ENCODE measurements at regions not wholly inside any gene's neighbourhood (a gene's known extent, or its start where the extent isn't known, plus 50 kb on each side); places are given as distances from the start of the nearest gene placed in this dataset.

DNA sequence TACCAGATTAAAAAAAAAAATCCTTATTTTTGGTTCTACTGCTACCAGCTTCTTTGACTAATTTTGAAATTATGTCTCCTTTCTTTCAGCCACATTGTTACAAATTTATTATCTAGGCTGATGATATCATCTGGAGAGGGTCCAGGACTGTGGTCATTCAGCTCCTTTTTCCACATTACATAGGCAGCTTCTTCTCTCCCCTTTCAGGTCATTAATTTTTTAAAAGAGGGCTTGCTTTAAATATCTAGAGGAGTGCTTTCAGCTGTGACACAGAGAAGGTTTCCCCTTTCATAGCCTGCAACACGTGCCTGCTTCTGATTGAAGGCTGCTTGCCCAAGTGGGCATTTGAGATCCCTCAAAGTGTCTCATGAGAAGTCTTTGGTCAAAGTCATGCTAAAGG is 155.7 kb upstream of the PAPPA start:
- intact Hi-C loops (cut with DNase I), result no loop called here
- no peak for DNase-seq

DNA sequence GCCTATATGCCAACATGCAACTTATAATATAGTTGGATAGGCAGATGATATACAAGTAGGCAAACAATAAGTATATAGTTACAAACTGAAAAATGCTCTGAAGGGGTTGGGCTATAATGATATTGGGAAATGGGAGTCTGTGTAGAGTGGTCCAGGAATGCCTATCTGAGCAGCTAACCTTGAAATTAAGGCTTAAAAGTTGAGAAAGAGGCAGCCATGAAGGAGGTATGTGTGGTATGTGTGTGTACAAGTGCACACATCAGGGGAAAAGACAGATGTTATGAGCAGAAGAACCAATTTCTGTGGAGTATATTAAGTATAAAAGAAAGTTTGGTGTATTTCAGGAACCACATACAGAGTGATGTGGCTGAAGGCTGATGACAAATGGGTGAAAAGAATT is 154.9 kb upstream of the PAPPA start:
- intact Hi-C loops (cut with DNase I), result no loop called here
- DNase-seq, result no peak

DNA sequence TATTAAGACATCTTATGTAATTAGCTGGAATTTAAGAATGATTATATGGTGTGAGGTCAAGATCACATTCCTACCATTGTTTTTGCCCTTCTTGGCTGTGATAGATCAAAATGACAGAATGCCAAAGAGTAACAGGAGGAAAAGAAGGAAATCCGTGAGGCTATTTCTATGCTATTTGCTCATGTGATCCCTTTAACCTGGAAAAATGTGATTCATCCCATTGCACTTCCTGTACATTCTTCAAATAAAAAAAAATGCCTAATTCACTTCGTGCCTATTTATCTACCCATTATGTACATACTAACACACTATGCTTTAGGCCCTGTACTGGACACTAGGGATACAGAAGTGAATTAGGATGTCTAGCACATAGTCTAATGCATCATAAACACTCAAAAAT is 154.1 kb upstream of the PAPPA start:
- DNase-seq, result no peak
- intact Hi-C loops (cut with DNase I), result no loop called here

DNA sequence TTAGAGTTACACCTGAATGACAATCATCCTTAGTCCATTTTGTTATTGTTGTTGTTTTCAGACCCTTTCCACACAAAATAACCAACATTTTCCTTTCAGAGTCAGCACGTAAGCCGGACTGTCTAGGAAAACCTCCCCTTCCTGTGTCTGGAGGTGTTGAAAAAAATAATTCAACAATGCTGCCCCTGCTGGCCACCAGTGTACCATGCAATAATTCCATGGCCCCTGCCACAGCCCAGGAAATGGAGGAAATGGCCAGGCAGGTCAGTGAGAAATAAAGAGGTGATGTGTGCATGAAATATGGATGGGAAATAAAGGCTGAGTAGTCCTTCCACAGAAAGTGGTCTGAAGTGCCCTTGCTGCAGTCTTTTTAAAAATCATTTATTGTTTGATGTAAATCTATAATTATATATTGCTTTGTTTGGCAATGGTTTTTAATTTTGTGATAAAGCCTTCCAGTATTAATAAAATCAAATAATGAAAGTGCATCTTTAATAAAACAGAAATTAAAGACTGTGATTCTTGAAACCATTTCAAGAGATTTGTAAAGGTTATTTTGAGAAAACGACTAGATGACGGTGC is 152.8 kb upstream of the PAPPA start:
- intact Hi-C loops (cut with DNase I), result no loop called here
- DNase-seq, result peak in 8 of 42 donors; percentile 1 to 43 (median 12)

DNA sequence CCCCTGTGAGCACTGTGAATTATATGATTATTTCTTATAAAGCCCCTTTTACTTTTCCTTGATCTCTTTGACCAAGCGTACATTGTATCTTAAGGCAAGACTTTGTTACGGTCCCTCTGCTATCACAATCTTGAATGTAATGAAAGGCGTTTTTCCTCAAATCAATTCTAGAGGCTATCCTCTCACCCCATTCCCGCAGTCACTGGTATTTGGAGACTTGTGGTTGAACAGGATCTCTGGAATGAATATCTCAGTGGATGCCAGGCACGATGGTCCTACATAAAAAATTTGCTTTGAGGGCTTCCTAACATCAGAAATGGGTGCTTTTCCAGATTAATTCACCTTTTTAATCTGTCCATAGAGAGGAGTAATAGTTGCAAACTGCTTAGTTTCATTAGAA is 151.4 kb upstream of the PAPPA start:
- intact Hi-C loops (cut with DNase I), result no loop called here
- DNase-seq, result no peak

DNA sequence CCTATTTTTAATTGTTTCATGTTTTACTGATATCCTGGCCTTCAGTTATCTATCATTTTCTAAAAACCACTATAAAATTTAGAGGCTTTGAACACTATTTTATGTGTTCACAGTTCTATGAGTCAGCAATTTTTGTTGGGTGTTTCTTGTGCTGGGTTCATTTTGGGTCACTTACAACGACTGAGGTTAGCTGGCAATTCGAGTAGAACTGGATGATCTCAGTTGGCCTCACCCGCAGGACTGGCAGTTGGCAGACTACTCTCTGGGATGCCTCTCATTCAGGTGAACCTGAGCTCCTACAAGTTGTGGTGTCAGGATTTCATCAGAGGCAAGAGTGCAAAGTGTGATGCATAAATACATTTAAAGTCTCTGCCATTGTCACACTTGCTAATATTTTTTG is 151.0 kb upstream of the PAPPA start:
- intact Hi-C loops (cut with DNase I), result no loop called here
- DNase-seq, result no peak

DNA sequence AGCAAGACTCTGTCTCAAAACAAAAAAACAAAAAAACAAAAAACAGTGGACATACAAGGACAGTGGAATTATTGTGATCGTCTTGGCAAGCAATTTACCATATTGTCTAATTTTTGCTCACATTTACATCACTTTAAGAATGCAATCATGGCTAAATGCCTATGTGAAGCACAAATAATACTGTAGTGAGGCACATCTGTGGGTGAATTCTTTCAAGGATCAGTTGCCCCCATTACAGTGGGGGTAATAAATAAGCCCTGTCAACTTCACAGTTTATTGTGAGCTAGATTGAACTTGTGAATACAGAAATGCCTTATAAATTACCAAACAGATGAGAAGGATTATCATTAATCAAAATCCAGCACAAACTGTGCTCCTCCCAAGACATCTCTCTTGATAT is 150.2 kb upstream of the PAPPA start:
- intact Hi-C loops (cut with DNase I), result no loop called here
- DNase-seq, result no peak

DNA sequence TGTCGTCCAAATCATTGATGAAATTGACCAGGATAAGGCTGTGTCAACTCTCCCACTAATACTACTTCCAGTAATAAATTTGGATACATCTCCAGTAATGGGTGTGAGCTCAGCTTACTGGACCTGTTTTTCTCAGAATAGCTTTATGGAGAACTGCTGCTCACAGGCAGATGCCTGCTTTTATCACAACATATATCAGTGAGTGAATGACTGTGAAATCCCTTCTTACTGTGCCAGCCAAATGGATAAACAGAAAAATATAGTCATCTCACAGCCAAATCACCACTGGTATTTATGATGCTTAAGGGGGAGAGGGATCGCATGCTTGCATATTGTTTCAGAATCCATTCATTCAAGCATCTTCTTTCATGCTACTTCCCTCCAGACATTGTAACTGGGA is 148.4 kb upstream of the PAPPA start:
- intact Hi-C loops (cut with DNase I), result no loop called here
- no peak for DNase-seq

DNA sequence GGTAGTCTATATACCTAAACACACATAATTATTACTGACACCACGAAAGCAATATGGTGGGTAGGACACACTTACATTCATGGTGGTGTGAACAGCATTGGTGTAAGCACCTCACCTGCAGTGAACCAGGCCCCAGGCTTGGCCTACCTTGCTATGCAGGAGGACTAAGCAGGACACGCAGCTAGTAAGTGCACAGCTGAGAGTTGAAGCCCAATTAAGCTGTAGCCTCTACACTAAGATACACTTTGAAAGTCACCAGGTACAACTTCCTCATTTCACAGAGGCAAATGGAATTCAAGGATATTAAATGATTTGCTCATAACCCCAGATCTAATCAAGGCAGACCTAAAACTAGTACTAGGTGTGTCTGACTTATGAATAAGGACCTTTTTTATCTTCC is 145.8 kb upstream of the PAPPA start:
- intact Hi-C loops (cut with DNase I), result no loop called here
- DNase-seq, result no peak

DNA sequence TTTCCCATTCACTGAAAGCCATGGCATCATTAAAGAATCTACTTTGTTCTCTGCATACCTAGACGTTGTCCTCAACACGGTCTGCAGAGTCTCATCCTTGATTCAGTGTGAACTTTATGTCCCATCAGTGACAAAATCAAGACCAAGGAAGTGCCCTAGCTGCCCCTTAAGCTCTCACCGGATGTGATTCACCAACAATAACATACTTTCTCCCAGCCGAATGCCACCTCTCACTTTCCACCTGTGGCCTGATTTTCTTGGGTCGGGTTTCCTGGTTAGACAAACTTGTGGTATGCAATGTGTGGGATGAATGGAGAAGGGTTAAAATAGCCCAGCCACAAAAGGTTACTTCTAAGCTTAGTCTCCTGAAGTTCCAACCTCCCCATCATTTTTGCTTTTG is 145.3 kb upstream of the PAPPA start:
- DNase-seq, result no peak
- intact Hi-C loops (cut with DNase I), result no loop called here

DNA sequence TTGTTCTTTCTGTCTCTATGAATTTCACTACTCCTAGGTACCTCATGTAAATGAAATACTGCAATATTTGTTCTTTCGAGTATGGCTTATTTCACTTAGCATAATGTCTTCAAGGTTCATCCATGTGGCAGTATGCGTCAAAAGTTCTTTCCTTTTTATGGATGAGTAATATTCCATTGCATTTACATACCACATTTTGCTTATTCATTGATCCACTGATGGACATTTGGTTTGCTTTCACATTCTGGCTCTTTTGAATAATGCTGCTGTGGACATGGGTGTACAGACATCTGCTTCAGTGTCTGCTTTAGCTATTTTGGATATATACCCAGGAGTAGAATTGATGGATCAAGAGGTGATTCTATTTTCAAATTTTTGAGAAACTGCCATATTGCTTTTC is 144.2 kb upstream of the PAPPA start:
- intact Hi-C loops (cut with DNase I), result no loop called here

DNA sequence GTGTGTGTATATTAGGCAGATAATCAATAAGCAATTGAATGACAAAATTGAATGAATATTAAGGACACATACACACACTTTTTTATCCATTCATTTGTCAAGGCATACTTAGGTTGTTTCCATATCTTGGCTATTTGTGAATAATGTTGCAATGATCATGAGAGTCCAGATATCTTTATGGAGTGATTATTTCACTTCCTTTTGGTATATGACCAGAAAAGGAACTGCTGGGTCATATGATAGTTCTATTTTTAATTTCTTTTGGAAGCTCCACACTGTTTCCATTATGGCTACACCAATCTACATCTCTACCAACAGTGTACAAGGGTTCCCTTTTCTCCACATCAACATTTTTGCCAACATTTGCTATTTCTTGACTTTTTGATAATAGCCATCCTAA is 137.7 kb upstream of the PAPPA start:
- intact Hi-C loops (cut with DNase I), result no loop called here
- no peak for DNase-seq

More for the DNA sequence above, 144.2 kb upstream of the PAPPA start:
- no peak for DNase-seq

DNA sequence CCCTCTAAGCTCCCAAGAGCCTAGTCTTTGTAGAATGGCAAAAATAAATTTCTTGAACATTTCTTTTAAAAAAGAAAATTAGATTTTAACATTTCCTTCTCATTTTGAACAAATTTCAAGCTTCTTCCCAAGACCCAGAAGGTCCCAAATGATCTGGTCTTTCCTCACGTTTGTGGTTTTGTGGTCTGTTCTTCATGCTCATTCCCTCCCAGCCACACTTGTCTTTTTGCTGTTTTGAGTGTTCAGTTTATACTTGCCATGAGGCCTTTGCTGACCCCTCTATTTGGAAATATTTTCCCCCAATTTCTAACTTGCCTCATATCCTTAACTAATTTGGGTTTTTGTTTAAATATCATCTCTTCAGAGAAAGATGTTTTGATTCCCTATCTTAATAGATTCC is 133.4 kb upstream of the PAPPA start:
- intact Hi-C loops (cut with DNase I), result no loop called here

DNA sequence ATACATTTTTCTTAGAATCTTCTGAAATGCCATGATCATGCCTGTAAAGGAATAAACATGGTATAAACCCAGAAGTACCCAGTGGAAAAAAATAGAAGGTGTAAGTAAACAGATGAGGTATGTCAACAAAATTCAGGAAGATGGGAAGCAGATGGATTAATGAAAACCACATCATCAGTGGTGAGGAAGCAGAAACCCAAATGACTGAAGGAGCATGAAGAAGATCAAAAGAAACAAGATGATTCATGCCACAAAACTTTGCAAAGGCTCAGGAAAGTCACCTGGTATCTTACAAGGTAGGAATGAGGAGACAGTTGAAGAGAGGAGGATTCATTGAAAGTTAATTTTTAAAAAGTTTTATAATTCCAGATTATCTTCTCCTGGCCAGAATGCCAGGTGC is 132.8 kb upstream of the PAPPA start:
- intact Hi-C loops (cut with DNase I), result no loop called here

More for the DNA sequence above, 133.4 kb upstream of the PAPPA start:
- DNase-seq, result no peak

DNA sequence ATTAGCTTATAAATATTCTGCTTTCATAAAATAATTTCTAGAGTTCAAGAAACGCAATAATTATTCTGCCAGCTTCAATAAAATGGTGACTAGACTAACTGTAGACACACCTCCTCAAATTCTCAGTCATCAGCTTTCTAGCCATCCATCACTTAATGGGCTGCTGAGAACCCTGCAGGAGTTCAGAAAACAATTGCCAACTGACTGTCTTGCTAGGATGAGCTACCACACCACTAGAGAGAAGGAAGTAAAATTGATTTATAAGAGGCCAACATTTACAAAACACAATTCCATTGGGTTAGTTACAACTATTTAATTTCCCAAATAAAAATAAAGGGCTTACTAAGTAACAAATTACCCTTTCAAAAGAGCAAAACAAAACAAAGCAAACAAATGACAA is 126.5 kb upstream of the PAPPA start:
- no peak for DNase-seq
- intact Hi-C loops (cut with DNase I), result no loop called here

More for the DNA sequence above, 132.8 kb upstream of the PAPPA start:
- DNase-seq, result no peak

DNA sequence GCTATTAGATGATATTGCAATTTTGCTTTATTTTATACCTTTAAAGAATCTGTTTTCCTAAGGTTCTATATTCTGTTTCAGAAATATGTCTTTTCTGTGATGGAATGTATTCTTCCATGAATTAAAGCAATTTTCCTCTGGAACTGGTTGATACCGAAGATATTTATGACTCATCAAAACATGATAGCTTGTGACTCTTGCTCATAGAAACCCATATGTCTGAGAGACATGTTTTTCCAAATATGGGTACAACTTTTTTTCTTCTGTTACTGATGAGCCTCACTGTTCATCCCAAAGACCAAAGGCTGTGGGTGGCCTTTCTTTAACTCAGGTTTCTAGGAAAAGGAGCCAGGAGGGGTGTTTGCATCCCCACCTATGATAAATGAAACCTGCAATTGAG is 126.1 kb upstream of the PAPPA start:
- DNase-seq, result peak in 4 of 42 donors; percentile 3 to 37 (median 12)
- intact Hi-C loops (cut with DNase I), result no loop called here

DNA sequence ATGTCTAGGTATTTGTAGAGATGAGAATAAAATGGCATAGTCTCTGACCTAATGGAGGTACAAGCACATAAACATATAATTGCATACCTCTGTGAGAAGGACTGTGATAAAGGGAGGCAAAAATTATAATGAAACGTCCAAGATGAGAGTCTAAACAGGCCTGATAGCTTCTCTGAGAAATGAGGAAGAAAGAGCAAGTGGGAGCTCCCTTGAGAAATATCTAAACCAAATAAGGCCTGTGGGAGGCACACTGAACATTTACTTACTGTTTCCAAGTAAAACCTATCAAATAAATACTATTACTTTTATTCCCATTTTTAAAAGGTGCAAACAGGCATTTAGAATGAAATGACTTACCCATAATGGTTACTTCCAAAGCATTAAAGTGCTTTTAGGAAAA is 125.6 kb upstream of the PAPPA start:
- DNase-seq, result no peak
- intact Hi-C loops (cut with DNase I), result no loop called here

DNA sequence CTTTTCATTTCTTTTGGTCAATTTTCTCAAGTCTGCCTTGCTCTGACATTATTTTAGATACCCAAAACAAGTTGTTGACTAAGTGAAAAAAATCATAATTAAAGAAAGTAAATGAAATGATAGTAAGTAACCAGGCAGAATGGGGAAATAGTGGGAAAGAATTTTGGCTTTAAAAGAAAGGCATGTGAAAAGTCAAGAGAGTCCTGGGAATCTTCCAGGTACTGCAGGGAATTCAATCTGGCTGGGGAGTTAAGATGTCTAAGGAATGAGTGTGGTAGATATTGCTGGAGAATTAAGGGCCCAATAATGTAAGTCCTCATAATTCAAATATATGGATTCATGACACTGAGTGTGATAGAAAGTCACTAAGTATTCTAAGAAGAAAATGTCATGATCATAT is 123.1 kb upstream of the PAPPA start:
- no peak for DNase-seq
- intact Hi-C loops (cut with DNase I), result no loop called here

DNA sequence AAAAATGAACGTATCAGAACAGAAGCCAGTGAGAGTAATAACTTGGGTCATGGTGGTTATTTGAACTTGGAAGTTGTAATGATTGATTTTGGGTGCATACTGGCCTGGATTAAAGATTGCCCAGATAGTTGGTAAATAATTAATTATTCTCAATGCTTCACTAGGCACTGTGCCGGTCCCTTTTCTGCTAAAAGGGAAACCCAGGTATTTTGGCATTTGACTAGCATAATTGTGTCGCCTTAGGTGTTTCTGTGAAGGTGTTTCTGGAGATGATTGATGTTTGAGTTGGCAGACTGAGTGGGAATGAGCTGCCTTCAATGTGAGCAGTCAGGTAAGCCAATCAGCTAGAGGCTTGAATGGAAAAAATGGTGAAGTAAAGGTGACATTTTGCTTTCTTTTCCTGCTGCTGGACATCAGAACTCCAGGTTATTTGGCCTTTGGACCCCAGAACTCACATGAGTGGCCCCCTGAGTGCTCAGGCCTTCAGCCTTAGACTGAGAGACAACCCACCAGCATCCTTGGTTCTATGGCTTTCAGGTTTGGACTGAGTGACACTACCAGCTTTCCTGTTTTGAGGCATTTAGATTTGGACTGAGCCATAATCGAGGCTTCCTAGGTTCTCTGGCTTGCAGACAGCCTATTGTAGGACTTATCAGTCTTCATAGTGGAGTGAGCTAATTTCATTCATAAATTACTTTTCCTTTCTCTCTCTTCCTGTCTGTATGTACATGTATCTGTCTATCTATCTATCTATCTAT is 120.7 kb upstream of the PAPPA start:
- intact Hi-C loops (cut with DNase I), result no loop called here
- DNase-seq, result peak in 7 of 42 donors; percentile 3 to 53 (median 16)

DNA sequence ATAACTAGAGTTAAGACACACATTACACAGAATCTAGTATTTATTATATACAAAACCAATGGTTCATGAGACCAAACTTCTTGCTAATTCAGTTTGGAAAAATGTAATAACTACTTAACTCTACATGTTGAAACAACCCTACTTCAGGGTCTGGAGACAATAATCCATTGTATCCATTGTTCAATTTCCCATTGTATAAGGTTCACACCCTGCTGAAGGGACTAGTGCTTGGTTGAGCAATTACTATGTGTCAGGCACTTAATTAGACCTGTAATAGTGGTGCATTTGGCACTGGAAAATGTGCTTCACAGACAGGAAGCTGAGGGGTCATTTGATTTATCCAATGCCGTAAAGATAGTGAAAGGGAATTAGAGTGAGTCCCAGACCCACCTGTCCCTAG is 114.3 kb upstream of the PAPPA start:
- intact Hi-C loops (cut with DNase I), result no loop called here

DNA sequence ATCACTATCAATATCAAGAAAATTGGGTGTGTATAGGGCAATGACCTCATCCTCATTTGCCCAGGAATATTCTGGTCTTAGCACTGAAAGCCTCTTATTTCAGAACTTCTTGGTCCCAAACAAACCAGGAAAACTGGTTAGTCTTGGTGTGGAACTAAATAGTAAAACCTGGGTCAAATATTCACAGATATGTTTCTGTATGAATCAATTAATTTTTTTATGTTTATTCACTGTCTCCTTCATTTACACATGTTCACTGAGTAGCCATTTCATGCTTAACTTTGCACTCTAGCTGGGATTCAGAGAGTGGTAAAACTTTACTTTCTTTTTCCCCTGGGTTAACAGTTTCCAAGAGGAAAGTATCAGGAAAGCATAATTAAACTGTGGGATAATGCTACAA is 113.7 kb upstream of the PAPPA start:
- intact Hi-C loops (cut with DNase I), result no loop called here
- no peak for DNase-seq

More for the DNA sequence above, 114.3 kb upstream of the PAPPA start:
- DNase-seq, result no peak

All from head of caudate nucleus (tissue), 42 donors.